Trophoblast cell (in vitro differentiated cells and primary cell): ENCODE measurements at regions not wholly inside any gene's neighbourhood (a gene's known extent, or its start where the extent isn't known, plus 50 kb on each side); places are given as distances from the start of the nearest gene placed in this dataset.

Experiments used
- DNase-seq, 2 donors: peaks; one replicate each; pipeline ENCODE4 v3.0.0-alpha.2; 2016
- H2AFZ ChIP-seq: 2 replicates; pipeline ENCODE4 v1.6.1; 2013; ENCODE audit warnings: low read length, moderate library complexity, mild to moderate bottlenecking; ENCODE audit not compliant: insufficient read depth, poor library complexity
- H2AK5ac ChIP-seq: 2 replicates; pipeline ENCODE4 v1.6.1; 2013; ENCODE audit warnings: mild to moderate bottlenecking, low read length
- H2BK120ac ChIP-seq: 2 replicates; pipeline ENCODE4 v1.6.1; 2013; ENCODE audit warnings: low read length, mild to moderate bottlenecking, moderate library complexity; ENCODE audit not compliant: insufficient read depth, poor library complexity
- H2BK12ac ChIP-seq: 2 replicates; pipeline ENCODE4 v1.6.1; 2013; ENCODE audit warnings: mild to moderate bottlenecking, low read length, moderate library complexity
- H2BK5ac ChIP-seq: 2 replicates; pipeline ENCODE4 v1.6.1; 2013; ENCODE audit warnings: low read length, low read depth, moderate library complexity, mild to moderate bottlenecking; ENCODE audit not compliant: poor library complexity
- H3K14ac ChIP-seq: 2 replicates; pipeline ENCODE4 v1.6.1; 2013; ENCODE audit warnings: mild to moderate bottlenecking, low read length
- H3K18ac ChIP-seq: 2 replicates; pipeline ENCODE4 v1.6.1; 2013; ENCODE audit warnings: mild to moderate bottlenecking, low read length
- H3K23ac ChIP-seq: 2 replicates; pipeline ENCODE4 v1.6.1; 2013; ENCODE audit warnings: low read length
- H3K27ac ChIP-seq: 2 replicates; pipeline ENCODE4 v1.5.1; 2013; ENCODE audit warnings: low read depth, mild to moderate bottlenecking, inconsistent platforms, low read length, moderate library complexity
- H3K27me3 ChIP-seq: 2 replicates; pipeline ENCODE4 v1.6.1; 2013; ENCODE audit warnings: inconsistent platforms, mild to moderate bottlenecking, low read length, moderate library complexity; ENCODE audit not compliant: insufficient read depth
- H3K36me3 ChIP-seq, 2 experiments: 1 replicate in 1 of 2; 2 replicates in 1 of 2; pipeline ENCODE4 v1.6.1; 2013; ENCODE audit warnings: low read length in 2 of 2, mild to moderate bottlenecking in 2 of 2, moderate library complexity in 1 of 2; ENCODE audit not compliant: insufficient read depth in 2 of 2, control insufficient read depth in 1 of 2
- H3K4ac ChIP-seq: 2 replicates; pipeline ENCODE4 v1.6.1; 2013; ENCODE audit warnings: low read depth, mild to moderate bottlenecking, low read length, moderate library complexity
- H3K4me1 ChIP-seq, 2 experiments: 1 replicate in 1 of 2; 2 replicates in 1 of 2; pipeline ENCODE4 v1.6.1; 2013; ENCODE audit warnings: low read length in 2 of 2, mild to moderate bottlenecking in 2 of 2, moderate library complexity in 1 of 2; ENCODE audit not compliant: insufficient read depth in 2 of 2, control insufficient read depth in 1 of 2
- H3K4me2 ChIP-seq: 2 replicates; pipeline ENCODE4 v1.6.1; 2013; ENCODE audit warnings: inconsistent platforms, mild to moderate bottlenecking, low read length, moderate library complexity
- H3K4me3 ChIP-seq: 2 replicates; pipeline ENCODE4 v1.5.1; 2013; ENCODE audit warnings: mild to moderate bottlenecking, low read depth, low read length, inconsistent platforms
- H3K79me1 ChIP-seq: one replicate; pipeline ENCODE4 v1.6.1; 2013; ENCODE audit warnings: low read length
- H3K79me2 ChIP-seq: 2 replicates; pipeline ENCODE4 v1.6.1; 2013; ENCODE audit warnings: low read length, mild to moderate bottlenecking; ENCODE audit not compliant: control insufficient read depth, insufficient read depth, poor library complexity
- H3K9ac ChIP-seq: 2 replicates; pipeline ENCODE4 v1.6.1; 2013; ENCODE audit warnings: mild to moderate bottlenecking, low read length
- H3K9me3 ChIP-seq: 2 replicates; pipeline ENCODE4 v1.6.1; 2013; ENCODE audit warnings: low read depth, mild to moderate bottlenecking, control low read depth, inconsistent platforms, low read length; ENCODE audit not compliant: insufficient read depth
- H4K12ac ChIP-seq: 2 replicates; pipeline ENCODE4 v1.6.1; 2013; ENCODE audit warnings: low read depth, mild to moderate bottlenecking, low read length, moderate library complexity
- H4K8ac ChIP-seq: 2 replicates; pipeline ENCODE4 v1.6.1; 2013; ENCODE audit warnings: low read depth, mild to moderate bottlenecking, low read length, moderate library complexity
- H4K91ac ChIP-seq: one replicate; pipeline ENCODE4 v1.6.1; 2013; ENCODE audit warnings: low read depth, mild to moderate bottlenecking, low read length, moderate library complexity
- WGBS: extraction: QIAGEN DNeasy Blood & Tissue Kit; methylation state at CpG from one replicate; pipeline ENCODE4 v1.1.7; 2013; ENCODE audit warnings: missing lambda C conversion rate; ENCODE audit not compliant: insufficient read length, insufficient coverage; ENCODE audit errors: extremely low coverage; 5-methylcytosine and 5-hydroxymethylcytosine counted together

DNA sequence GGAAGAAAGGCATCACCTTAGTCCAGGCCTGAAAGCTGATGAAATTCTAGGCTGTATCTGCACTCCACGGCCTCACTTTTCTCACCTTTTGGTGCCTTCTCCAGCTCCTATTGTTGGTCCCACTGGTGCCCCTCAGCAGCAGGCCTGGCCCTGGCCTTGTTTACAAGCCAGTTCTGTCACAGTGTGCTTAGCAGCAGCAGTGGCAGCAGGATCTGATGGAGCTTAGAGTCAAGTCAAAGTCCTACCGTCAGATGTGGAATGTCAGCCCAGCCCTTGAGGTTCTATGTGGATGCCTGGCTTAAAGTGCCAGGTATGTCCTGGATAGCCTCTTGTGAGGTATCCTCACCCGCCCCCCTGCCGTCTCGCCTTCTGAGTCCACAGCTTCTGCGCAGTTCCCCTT lies 281.3 kb downstream of the SUCLG1 start:
- Histone ChIP-seq H3K9ac (no peak overlapping the region), H2BK120ac (no peak overlapping the region), H4K12ac (no peak overlapping the region), H3K4me1 (no peaks in the 10 kb centered on the region), H4K91ac (no peak overlapping the region), H3K27me3 (no peaks in the 10 kb centered on the region), H3K36me3 (no peaks in the 10 kb centered on the region), H3K4me3 (no peak overlapping the region), H2AK5ac (no peak overlapping the region), H2BK5ac (no peak overlapping the region), H3K79me1 (no peaks in the 10 kb centered on the region), H2BK12ac (no peak overlapping the region), H3K14ac (no peak overlapping the region), H3K4me2 (no peak overlapping the region), H3K18ac (no peak overlapping the region), H3K79me2 (no peaks in the 10 kb centered on the region), H2AFZ (no peak overlapping the region), H3K4ac (no peak overlapping the region), H3K23ac (no peak overlapping the region), H3K9me3 (no peaks in the 10 kb centered on the region), H4K8ac (no peak overlapping the region), H3K27ac (no peak overlapping the region)
- DNase-seq: no peak
- WGBS: no CpG with 5 or more reads among the region's 6 CpGs

DNA sequence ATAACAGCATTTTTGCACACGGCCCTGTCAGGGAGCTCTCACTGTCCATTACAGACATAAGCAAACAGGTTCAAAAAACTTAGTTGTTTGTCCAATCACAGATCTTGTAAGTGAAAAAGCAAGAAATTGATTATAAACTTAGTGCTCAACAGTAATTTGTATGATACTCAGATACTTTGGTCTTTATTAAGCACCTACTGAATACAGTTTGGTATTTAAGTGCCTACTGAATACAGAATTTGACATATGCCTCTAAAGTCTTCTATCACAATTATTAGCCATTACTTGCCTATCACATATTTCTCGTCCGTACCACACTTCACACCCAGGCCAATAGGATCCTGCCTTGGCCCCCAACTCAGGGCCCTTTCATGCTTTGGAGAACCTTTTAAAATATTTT lies 283.1 kb downstream of the SUCLG1 start:
- Histone ChIP-seq H3K4ac (no peak overlapping the region), H3K9me3 (no peaks in the 10 kb centered on the region), H2AFZ (no peak overlapping the region), H3K14ac (no peak overlapping the region), H3K79me2 (no peaks in the 10 kb centered on the region), H3K4me2 (no peak overlapping the region), H2BK12ac (no peak overlapping the region), H2BK5ac (no peak overlapping the region), H3K36me3 (no peaks in the 10 kb centered on the region), H3K4me1 (no peaks in the 10 kb centered on the region), H4K8ac (no peak overlapping the region), H3K23ac (no peak overlapping the region), H3K27ac (no peak overlapping the region), H4K91ac (no peak overlapping the region), H3K27me3 (no peaks in the 10 kb centered on the region), H4K12ac (no peak overlapping the region), H3K18ac (no peak overlapping the region), H3K9ac (no peak overlapping the region), H3K79me1 (no peaks in the 10 kb centered on the region), H3K4me3 (no peak overlapping the region), H2BK120ac (no peak overlapping the region), H2AK5ac (no peak overlapping the region)
- 100% methylated on average over 2 of the region's 3 CpGs for WGBS
- no peak for DNase-seq

DNA sequence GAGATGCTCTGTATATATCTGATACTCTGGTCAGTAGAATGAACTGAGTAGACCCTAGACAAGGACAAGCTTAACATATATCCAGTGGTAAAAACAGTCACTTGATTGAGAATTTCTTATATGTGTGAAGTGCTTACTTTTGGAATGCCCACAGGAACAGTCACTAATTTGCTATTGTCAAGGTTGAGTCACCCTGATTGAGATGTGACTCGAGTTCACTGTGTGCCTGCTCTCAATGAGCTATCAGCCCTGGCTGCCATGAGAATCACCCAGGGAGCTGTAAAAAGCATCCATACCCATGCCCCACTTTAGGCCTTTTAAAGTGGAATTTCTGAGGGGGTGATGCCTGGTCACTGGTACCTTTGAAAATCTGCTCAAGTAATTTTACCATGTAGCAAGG lies 283.7 kb downstream of the SUCLG1 start:
- H3K18ac ChIP-seq: no peak overlapping the region
- H2AFZ ChIP-seq: no peak overlapping the region
- H3K27ac ChIP-seq: no peak overlapping the region
- H3K23ac ChIP-seq: no peak overlapping the region
- H2BK12ac ChIP-seq: no peak overlapping the region
- no peaks in the 10 kb centered on the region for H3K4me1 ChIP-seq
- no peak for DNase-seq
- H3K27me3 ChIP-seq: no peaks in the 10 kb centered on the region
- H2AK5ac ChIP-seq: no peak overlapping the region
- H3K9ac ChIP-seq: no peak overlapping the region
- no peaks in the 10 kb centered on the region for H3K79me1 ChIP-seq
- H3K14ac ChIP-seq: no peak overlapping the region
- H3K4me2 ChIP-seq: no peak overlapping the region
- WGBS: no CpG with 5 or more reads among the region's 1 CpG
- H3K9me3 ChIP-seq: no peaks in the 10 kb centered on the region
- no peak overlapping the region for H3K4ac ChIP-seq
- H2BK120ac ChIP-seq: no peak overlapping the region
- no peak overlapping the region for H2BK5ac ChIP-seq
- H3K4me3 ChIP-seq: no peak overlapping the region
- H4K91ac ChIP-seq: no peak overlapping the region
- no peaks in the 10 kb centered on the region for H3K79me2 ChIP-seq
- no peaks in the 10 kb centered on the region for H3K36me3 ChIP-seq
- no peak overlapping the region for H4K12ac ChIP-seq
- H4K8ac ChIP-seq: no peak overlapping the region

DNA sequence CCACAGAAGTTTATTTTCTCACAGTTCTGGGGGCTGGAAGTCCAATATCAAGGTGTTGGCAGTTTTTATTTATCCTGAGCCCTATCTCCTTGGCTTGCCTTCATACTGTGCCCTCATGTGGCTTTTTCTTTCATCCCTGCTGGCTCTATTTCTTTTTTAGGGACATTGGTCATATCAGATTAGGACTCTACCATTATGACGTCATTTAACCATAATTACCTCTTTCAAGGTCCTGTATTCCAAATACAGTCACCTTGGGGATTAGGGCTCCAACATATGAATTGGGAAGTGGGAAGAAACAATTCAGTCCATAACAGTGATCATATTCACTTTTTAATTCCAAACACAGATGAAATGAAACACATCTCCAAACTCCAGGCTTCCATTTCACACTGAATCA lies 286.0 kb downstream of the SUCLG1 start:
- Histone ChIP-seq H3K9me3 (no peaks in the 10 kb centered on the region), H4K12ac (no peak overlapping the region), H2AFZ (no peak overlapping the region), H2BK12ac (no peak overlapping the region), H3K23ac (no peak overlapping the region), H3K36me3 (no peaks in the 10 kb centered on the region), H3K27me3 (no peaks in the 10 kb centered on the region), H2BK5ac (no peak overlapping the region), H2BK120ac (no peak overlapping the region), H3K27ac (no peak overlapping the region), H2AK5ac (no peak overlapping the region), H3K4me1 (no peaks in the 10 kb centered on the region), H4K8ac (no peak overlapping the region), H3K4ac (no peak overlapping the region), H3K4me3 (no peak overlapping the region), H3K79me2 (no peaks in the 10 kb centered on the region), H3K79me1 (no peaks in the 10 kb centered on the region), H3K4me2 (no peak overlapping the region), H3K18ac (no peak overlapping the region), H3K9ac (no peak overlapping the region), H3K14ac (no peak overlapping the region), H4K91ac (no peak overlapping the region)
- no CpG with 5 or more reads among the region's 1 CpG for WGBS
- no peak for DNase-seq
